Aorta (tissue), 5 donors: ENCODE measurements at regions not wholly inside any gene's neighbourhood (a gene's known extent, or its start where the extent isn't known, plus 50 kb on each side); places are given as distances from the start of the nearest gene placed in this dataset.

Experiments
- ATAC-seq: fragments of 200-7000 bp; cut with Tn5 transposase; one replicate; pipeline ENCODE4 v1.9.1; 2022; ENCODE audit warnings: moderate library complexity; ENCODE audit not compliant: low FRiP score
- DNase-seq, 2 donors: peaks; one replicate each; pipeline ENCODE4 v3.0.0-alpha.2; 2020
- H3K27ac ChIP-seq, 2 donors: one replicate each; pipeline ENCODE4 v1.5.1; 2013; ENCODE audit warnings: low read length in 2 of 2, mild to moderate bottlenecking in 2 of 2, moderate library complexity in 2 of 2, control low read depth in 1 of 2, inconsistent platforms in 1 of 2, low read depth in 1 of 2
- H3K27me3 ChIP-seq, 2 donors: one replicate each; pipeline ENCODE4 v1.6.1; 2013; ENCODE audit warnings: control low read depth in 1 of 2, low read length in 1 of 2, mild to moderate bottlenecking in 1 of 2, moderate library complexity in 1 of 2; ENCODE audit not compliant: insufficient read depth in 2 of 2, control insufficient read depth in 1 of 2
- H3K36me3 ChIP-seq, 2 donors: one replicate each; pipeline ENCODE4 v1.6.1; 2013; ENCODE audit warnings: control low read depth in 1 of 2, low read length in 1 of 2, mild to moderate bottlenecking in 1 of 2; ENCODE audit not compliant: insufficient read depth in 2 of 2, control insufficient read depth in 1 of 2
- H3K4me1 ChIP-seq, 2 donors: one replicate each; pipeline ENCODE4 v1.6.1; 2013; ENCODE audit warnings: low read length in 2 of 2, control low read depth in 1 of 2, mild to moderate bottlenecking in 1 of 2, moderate library complexity in 1 of 2; ENCODE audit not compliant: insufficient read depth in 2 of 2, control insufficient read depth in 1 of 2
- H3K4me3 ChIP-seq, 2 donors: one replicate each; pipeline ENCODE4 v1.5.1; 2013; ENCODE audit warnings: low read length in 2 of 2, control low read depth in 1 of 2, mild to moderate bottlenecking in 1 of 2
- H3K9me3 ChIP-seq: one replicate; pipeline ENCODE4 v1.6.1; 2013; ENCODE audit warnings: mild to moderate bottlenecking, low read length; ENCODE audit not compliant: control insufficient read depth
- WGBS, 2 donors: extraction: QIAGEN DNeasy Blood & Tissue Kit; methylation state at CpG; one replicate each; pipeline ENCODE4 v1.1.7; 2013; 5-methylcytosine and 5-hydroxymethylcytosine counted together
- intact Hi-C, 2 donors: fragments of 100-400 bp; cut with DNase I; formaldehyde crosslinking; loops; one replicate each; pipeline versions ENCODE4 v1.14.2 to v1.15.0; 2022
- donor health status: healthy with polysubstance abuse.
- donor health status: Bipolar disorder and iron deficiency.
- donor health status: DM: no; HTN: no; CAD: no.
- donor health status: DM: no; HTN: no; CAD: no.
- donor health status: DM: yes; HTN: yes; CAD: no.

DNA sequence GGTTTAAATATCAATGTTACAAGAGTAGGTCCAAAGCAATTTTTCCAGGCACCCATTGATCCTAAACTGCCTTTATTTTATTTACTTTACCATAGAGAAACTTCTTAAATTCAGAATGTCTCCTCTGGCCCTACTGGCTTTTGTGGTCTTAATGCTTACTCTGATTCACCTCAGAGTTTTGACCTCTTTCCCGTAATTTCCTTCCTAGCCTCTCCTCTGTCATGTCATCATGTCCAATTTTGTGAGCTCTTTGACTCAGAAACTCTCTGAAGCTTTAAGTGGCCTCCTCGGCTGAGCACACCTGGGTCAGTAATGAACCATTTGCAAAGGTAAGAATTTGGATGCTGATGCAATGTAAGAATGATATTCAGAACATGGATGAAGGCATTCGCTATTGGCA, 303.8 kb upstream of the CDH18 start:
- DNase-seq = no peak
- no peak for ATAC-seq
- H3K9me3 ChIP-seq = no peaks in the 10 kb centered on the region
- no peaks in the 10 kb centered on the region for H3K27me3 ChIP-seq
- no peaks in the 10 kb centered on the region for H3K4me1 ChIP-seq
- intact Hi-C loops = no loop called here
- WGBS, 2 donors = 72 to 78% methylated on average over 3 of the region's 3 CpGs
- H3K27ac ChIP-seq = no peak overlapping the region
- no peak overlapping the region for H3K4me3 ChIP-seq
- H3K36me3 ChIP-seq = no peaks in the 10 kb centered on the region

GRCh38 chr5:20287640-20288039, 299.6 kb upstream of the CDH18 start:
- H3K27me3 ChIP-seq = no peaks in the 10 kb centered on the region
- H3K4me3 ChIP-seq = no peak overlapping the region
- H3K27ac ChIP-seq = no peak overlapping the region
- ATAC-seq (no peak), DNase-seq (no peak)
- 23 to 35% methylated on average over 4 of the region's 4 CpGs for WGBS, 2 donors
- no peaks in the 10 kb centered on the region for H3K36me3 ChIP-seq
- H3K4me1 ChIP-seq = no peaks in the 10 kb centered on the region
- no peaks in the 10 kb centered on the region for H3K9me3 ChIP-seq
- intact Hi-C loops = no loop called here

DNA sequence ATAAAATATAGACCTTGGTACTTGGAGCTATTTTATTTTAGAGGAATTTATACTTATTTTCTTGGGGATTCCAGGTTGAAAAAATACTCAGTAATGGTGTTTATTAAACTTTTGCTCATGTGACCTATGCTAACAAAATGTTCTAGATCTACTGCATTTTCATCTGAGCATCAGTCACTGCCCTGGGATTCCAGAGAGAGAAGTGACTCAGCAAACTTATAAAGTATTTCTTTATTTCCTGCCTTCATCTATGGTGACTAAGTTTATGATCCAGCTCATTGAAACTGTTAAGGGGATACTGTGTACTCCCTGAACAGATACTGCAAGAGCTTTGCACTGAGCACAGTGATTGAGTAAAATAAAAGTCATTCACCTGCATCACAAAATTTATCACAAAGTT, 298.5 kb upstream of the CDH18 start:
- Histone ChIP-seq H3K4me1 (no peaks in the 10 kb centered on the region), H3K36me3 (no peaks in the 10 kb centered on the region), H3K4me3 (no peak overlapping the region), H3K9me3 (no peaks in the 10 kb centered on the region), H3K27me3 (no peaks in the 10 kb centered on the region), H3K27ac (no peak overlapping the region)
- no peak for ATAC-seq
- DNase-seq = no peak
- intact Hi-C loops = no loop called here

DNA sequence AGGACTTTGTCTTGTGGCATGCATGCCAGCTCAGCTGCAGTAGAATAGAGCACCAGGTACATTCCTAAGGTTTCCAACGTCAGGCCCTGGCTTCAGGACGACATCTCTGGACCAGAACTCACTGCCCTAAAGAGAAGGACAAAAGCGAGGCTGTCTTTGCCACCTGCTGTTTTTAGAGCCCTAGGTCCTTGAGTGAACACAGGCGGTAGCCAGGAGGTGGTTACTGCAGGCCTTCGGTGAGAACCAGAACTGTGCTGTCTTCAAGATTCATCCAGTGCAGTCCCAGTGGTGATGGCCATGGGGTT, 288.9 kb upstream of the CDH18 start:
- Histone ChIP-seq H3K36me3 (no peaks in the 10 kb centered on the region), H3K27me3 (no peaks in the 10 kb centered on the region), H3K27ac (no peak overlapping the region), H3K9me3 (peaks cover 3% of the 10 kb centered on the region), H3K4me1 (no peaks in the 10 kb centered on the region), H3K4me3 (no peak overlapping the region)
- ATAC-seq (no peak), DNase-seq (no peak)
- 84 to 85% methylated on average over 5 of the region's 5 CpGs for WGBS, 2 donors
- intact Hi-C loops = no loop called here

DNA sequence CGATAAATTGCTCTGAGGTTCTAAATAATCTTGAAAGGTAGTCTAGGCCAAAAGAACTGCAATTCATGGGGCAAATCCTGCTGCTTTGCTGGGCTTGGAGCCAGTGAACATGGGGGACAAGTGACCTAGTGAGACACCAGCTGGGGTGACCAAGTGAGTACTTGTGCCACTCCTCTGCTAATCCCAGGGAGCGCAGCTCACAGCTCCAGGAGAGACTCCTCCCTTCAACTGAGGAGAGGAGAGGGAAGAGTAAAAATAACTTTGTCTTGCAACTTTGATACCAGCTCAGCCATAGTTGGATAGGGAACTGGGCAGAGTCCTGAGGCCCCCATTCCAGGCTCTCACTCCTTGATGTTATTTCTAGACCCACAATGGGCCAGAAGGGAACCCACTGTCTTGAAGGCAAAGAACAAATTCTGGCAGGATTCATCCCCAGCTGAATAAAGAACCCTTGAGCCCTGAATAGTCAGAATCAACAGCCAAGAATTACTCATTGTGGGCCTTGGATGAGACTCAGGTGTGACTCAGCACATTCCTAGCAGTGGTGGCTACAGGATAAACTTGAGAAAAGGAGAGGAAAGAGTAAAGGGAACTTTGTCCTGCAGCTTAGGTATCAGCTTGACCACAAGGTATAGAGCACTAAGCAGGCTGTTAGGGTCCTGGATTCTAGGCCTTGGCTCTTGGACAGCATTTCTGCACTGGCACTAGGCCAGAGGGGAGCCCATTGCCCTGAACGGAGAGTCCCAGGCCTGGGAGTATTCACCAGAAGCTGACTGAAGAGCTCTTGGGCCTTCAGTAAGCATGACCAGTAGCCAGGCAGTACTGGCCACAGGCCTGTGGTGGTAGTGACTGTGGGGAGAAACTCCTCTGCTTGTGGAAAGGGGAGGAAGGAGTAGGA, 288.3 kb upstream of the CDH18 start:
- WGBS, 2 donors = 80 to 84% methylated on average over 3 of the region's 3 CpGs
- Histone ChIP-seq H3K27me3 (no peaks in the 10 kb centered on the region), H3K4me3 (no peak overlapping the region), H3K9me3 (peaks cover 3% of the 10 kb centered on the region), H3K27ac (no peak overlapping the region), H3K36me3 (no peaks in the 10 kb centered on the region), H3K4me1 (no peaks in the 10 kb centered on the region)
- intact Hi-C loops = no loop called here
- DNase-seq (peak in 1 of 2 donors; percentile 28), ATAC-seq (no peak)

- Histone ChIP-seq H3K4me1 (no peaks in the 10 kb centered on the region), H3K27me3 (no peaks in the 10 kb centered on the region), H3K9me3 (no peaks in the 10 kb centered on the region), H3K4me3 (no peak overlapping the region), H3K36me3 (no peaks in the 10 kb centered on the region), H3K27ac (no peak overlapping the region)
- no peak for DNase-seq
- intact Hi-C loops = no loop called here
- WGBS, 2 donors = 81 to 88% methylated on average over 2 of the region's 2 CpGs
- ATAC-seq = no peak
Observed at GRCh38 chr5:20266066-20266465, 278.1 kb upstream of the CDH18 start.

GRCh38 chr5:20262896-20263295, 274.9 kb upstream of the CDH18 start:
- intact Hi-C loops = no loop called here
- WGBS, 2 donors = 77 to 78% methylated on average over 3 of the region's 3 CpGs
- Histone ChIP-seq H3K27me3 (no peaks in the 10 kb centered on the region), H3K27ac (no peak overlapping the region), H3K4me1 (no peaks in the 10 kb centered on the region), H3K9me3 (no peaks in the 10 kb centered on the region), H3K4me3 (no peak overlapping the region), H3K36me3 (no peaks in the 10 kb centered on the region)
- DNase-seq (no peak), ATAC-seq (no peak)

- intact Hi-C loops = no loop called here
- Histone ChIP-seq H3K4me3 (no peak overlapping the region), H3K27ac (no peak overlapping the region), H3K27me3 (no peaks in the 10 kb centered on the region), H3K9me3 (no peaks in the 10 kb centered on the region), H3K4me1 (no peaks in the 10 kb centered on the region), H3K36me3 (no peaks in the 10 kb centered on the region)
- 90 to 92% methylated on average over 4 of the region's 4 CpGs for WGBS, 2 donors
- DNase-seq = no peak
- ATAC-seq = no peak
Observed at GRCh38 chr5:20254748-20255147, 266.7 kb upstream of the CDH18 start.

DNA sequence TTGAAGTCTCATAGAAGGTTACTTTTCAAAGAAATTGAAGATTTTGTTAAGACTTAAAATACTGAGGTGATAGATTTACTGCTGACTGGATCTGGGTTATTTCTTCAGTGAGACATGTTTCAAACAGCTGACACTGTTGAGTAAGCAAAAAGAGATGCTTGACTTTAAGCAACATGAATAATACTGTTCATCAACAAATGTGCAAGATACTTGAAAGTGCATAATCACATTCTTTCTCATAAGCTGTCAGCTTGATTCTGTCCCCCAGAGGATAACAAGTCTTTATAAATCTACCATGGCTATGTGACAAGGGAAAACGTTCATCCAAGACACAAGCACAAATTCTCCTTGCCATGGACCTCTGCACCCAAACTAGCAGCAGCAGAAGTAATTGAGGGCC, 260.1 kb upstream of the CDH18 start:
- H3K9me3 ChIP-seq = no peaks in the 10 kb centered on the region
- no peak for ATAC-seq
- DNase-seq = no peak
- WGBS, 2 donors = 3% methylated on average over 1 of the region's 1 CpG
- intact Hi-C loops = no loop called here
- H3K27ac ChIP-seq = no peak overlapping the region
- no peaks in the 10 kb centered on the region for H3K4me1 ChIP-seq
- H3K4me3 ChIP-seq = no peak overlapping the region
- H3K27me3 ChIP-seq = no peaks in the 10 kb centered on the region
- no peaks in the 10 kb centered on the region for H3K36me3 ChIP-seq
